ENCODE measurements at regions not wholly inside any gene's neighbourhood (a gene's known extent, or its start where the extent isn't known, plus 50 kb on each side); places are given as distances from the start of the nearest gene placed in this dataset.
A peak's percentile ranks its signal among the peaks of the same experiment; 100 is the strongest.

- Histone ChIP-seq H3K27me3 (no peaks in the 10 kb centered on the region), H3K9me3 (replicated peaks in 1 of 11) (no peaks in the 10 kb centered on the region), H3K27ac (no peak overlapping the region), H3K9ac (no peak overlapping the region), H4K20me1 (no peaks in the 10 kb centered on the region), H3K4me3 (no peak overlapping the region), H3K4me2 (no peak overlapping the region), H3K36me3 (no peaks in the 10 kb centered on the region), H3K4me1 (no peaks in the 10 kb centered on the region)
- no peak for TF ChIP-seq Cebpa-rat (IDR thresholded peaks at IDR 0.05)
Observed at GRCh38 chr6:108748959-108749358, 99.3 kb upstream of the ARMC2 start.

GRCh38 chr6:108750801-108751200 is 97.4 kb upstream of the ARMC2 start:
- TF ChIP-seq Cebpa-rat (IDR thresholded peaks at IDR 0.05) = no peak
- Histone ChIP-seq H3K4me3 (no peak overlapping the region), H3K9me3 (replicated peaks in 1 of 11) (peaks cover 0 to 7% (median 0%) of the 10 kb centered on the region in 11 experiments; a peak in 5 of 22 replicates), H3K27ac (no peak overlapping the region), H4K20me1 (no peaks in the 10 kb centered on the region), H3K36me3 (no peaks in the 10 kb centered on the region), H3K27me3 (no peaks in the 10 kb centered on the region), H3K4me2 (no peak overlapping the region), H3K9ac (no peak overlapping the region), H3K4me1 (peaks cover 6 to 7% (median 7%) of the 10 kb centered on the region in 10 experiments; a peak in 14 of 20 replicates)

GRCh38 chr6:108751282-108751681 is 96.9 kb upstream of the ARMC2 start:
- Histone ChIP-seq H3K9me3 (replicated peaks in 1 of 11) (peaks cover 0 to 7% (median 0%) of the 10 kb centered on the region in 11 experiments; a peak in 5 of 22 replicates), H3K36me3 (no peaks in the 10 kb centered on the region), H3K4me2 (no peak overlapping the region), H3K4me1 (peaks cover 7 to 11% (median 10%) of the 10 kb centered on the region in 10 experiments; a peak in 14 of 20 replicates), H3K27me3 (no peaks in the 10 kb centered on the region), H3K9ac (no peak overlapping the region), H4K20me1 (no peaks in the 10 kb centered on the region), H3K27ac (no peak overlapping the region), H3K4me3 (no peak overlapping the region)
- TF ChIP-seq Cebpa-rat (IDR thresholded peaks at IDR 0.05) = no peak

- Histone ChIP-seq H3K36me3 (no peaks in the 10 kb centered on the region), H3K4me3 (no peak overlapping the region), H3K27ac (no peak overlapping the region), H3K4me1 (peaks cover 7 to 13% (median 11%) of the 10 kb centered on the region in 10 experiments; a peak in 14 of 20 replicates), H4K20me1 (no peaks in the 10 kb centered on the region), H3K4me2 (no peak overlapping the region), H3K27me3 (no peaks in the 10 kb centered on the region), H3K9me3 (replicated peaks in 1 of 11) (peaks cover 0 to 7% (median 0%) of the 10 kb centered on the region in 11 experiments; a peak in 5 of 22 replicates), H3K9ac (no peak overlapping the region)
- TF ChIP-seq Cebpa-rat (IDR thresholded peaks at IDR 0.05) = no peak
Observed at GRCh38 chr6:108751851-108752732, 96.1 kb upstream of the ARMC2 start.

GRCh38 chr6:108752733-108753590 is 95.3 kb upstream of the ARMC2 start:
- no peak overlapping the region for H3K4me3 ChIP-seq
- H3K9me3 ChIP-seq (replicated peaks in 1 of 11) = peaks cover 0 to 7% (median 0%) of the 10 kb centered on the region in 11 experiments; a peak in 5 of 22 replicates
- no peaks in the 10 kb centered on the region for H3K36me3 ChIP-seq
- no peak overlapping the region for H3K4me2 ChIP-seq
- H3K27ac ChIP-seq = no peak overlapping the region
- H3K4me1 ChIP-seq = peaks cover 7 to 13% (median 11%) of the 10 kb centered on the region in 10 experiments; a peak in 14 of 20 replicates
- TF ChIP-seq Cebpa-rat (IDR thresholded peaks at IDR 0.05) = no peak
- H4K20me1 ChIP-seq = no peaks in the 10 kb centered on the region
- H3K9ac ChIP-seq = no peak overlapping the region
- no peaks in the 10 kb centered on the region for H3K27me3 ChIP-seq

GRCh38 chr6:108755257-108756240 is 92.7 kb upstream of the ARMC2 start:
- H3K9ac ChIP-seq = no peak overlapping the region
- peaks cover 7 to 16% (median 11%) of the 10 kb centered on the region in 10 experiments; a peak in 14 of 20 replicates for H3K4me1 ChIP-seq
- no peaks in the 10 kb centered on the region for H4K20me1 ChIP-seq
- TF ChIP-seq Cebpa-rat (IDR thresholded peaks at IDR 0.05) = no peak
- no peak overlapping the region for H3K4me3 ChIP-seq
- no peak overlapping the region for H3K27ac ChIP-seq
- H3K36me3 ChIP-seq = no peaks in the 10 kb centered on the region
- no peaks in the 10 kb centered on the region for H3K27me3 ChIP-seq
- peaks cover 0 to 7% (median 0%) of the 10 kb centered on the region in 11 experiments; a peak in 5 of 22 replicates for H3K9me3 ChIP-seq (replicated peaks in 1 of 11)
- peak overlapping the region in 10 of 11 experiments; percentile 3 to 46 (median 15); a peak in 15 of 22 replicates for H3K4me2 ChIP-seq

GRCh38 chr6:108757357-108757756 is 90.9 kb upstream of the ARMC2 start:
- no peak overlapping the region for H3K27ac ChIP-seq
- no peaks in the 10 kb centered on the region for H3K36me3 ChIP-seq
- TF ChIP-seq Cebpa-rat (IDR thresholded peaks at IDR 0.05) = no peak
- H3K9me3 ChIP-seq (replicated peaks in 1 of 11) = peaks cover 0 to 7% (median 0%) of the 10 kb centered on the region in 11 experiments; a peak in 5 of 22 replicates
- no peak overlapping the region for H3K4me2 ChIP-seq
- H3K4me3 ChIP-seq = no peak overlapping the region
- H4K20me1 ChIP-seq = no peaks in the 10 kb centered on the region
- peaks cover 7 to 25% (median 15%) of the 10 kb centered on the region in 10 experiments; a peak in 15 of 20 replicates for H3K4me1 ChIP-seq
- no peak overlapping the region for H3K9ac ChIP-seq
- no peaks in the 10 kb centered on the region for H3K27me3 ChIP-seq

GRCh38 chr6:108758884-108759283 is 89.3 kb upstream of the ARMC2 start:
- Histone ChIP-seq H3K9me3 (replicated peaks in 1 of 11) (peaks cover 0 to 7% (median 0%) of the 10 kb centered on the region in 11 experiments; a peak in 5 of 22 replicates), H3K9ac (no peak overlapping the region), H3K4me3 (no peak overlapping the region), H4K20me1 (no peaks in the 10 kb centered on the region), H3K4me1 (peaks cover 7 to 32% (median 16%) of the 10 kb centered on the region in 10 experiments; a peak in 16 of 20 replicates), H3K4me2 (no peak overlapping the region), H3K27ac (no peak overlapping the region), H3K27me3 (no peaks in the 10 kb centered on the region), H3K36me3 (no peaks in the 10 kb centered on the region)
- TF ChIP-seq Cebpa-rat (IDR thresholded peaks at IDR 0.05) = no peak

Data from BLaER1 treated with 17β-estradiol and CSF1 and Interleukin-3, amounts not matched to agents 10 nM and 100 nM (cell line).